Tibial nerve (tissue), 4 donors: ENCODE measurements at regions not wholly inside any gene's neighbourhood (a gene's known extent, or its start where the extent isn't known, plus 50 kb on each side); places are given as distances from the start of the nearest gene placed in this dataset. TPM values are rescaled to one million over a fixed set of nuclear protein-coding genes. Genes with fewer than 3 reads are reported as not detected.
"Not testable (repeated sequence)": the region's sequence is repeated elsewhere in the genome, so short reads cannot be mapped to it uniquely, and the experiment has no call there.

ENCODE experiments used
- DNase-seq, 2 donors: peaks; one replicate each; pipeline ENCODE4 v3.0.0-alpha.2; 2019; ENCODE audit warnings: low spot score in 2 of 2
- H3K27ac ChIP-seq, 4 donors: fragments of 200-600 bp; sonication (generic) in 3 of 4; one replicate each; pipeline ENCODE4 v1.5.1; 2017 to 2019; ENCODE audit warnings: mild to moderate bottlenecking in 1 of 4
- H3K27me3 ChIP-seq, 2 donors: fragments of 200-600 bp; sonication (generic) in 1 of 2; one replicate each; pipeline versions ENCODE4 v1.5.1 to v1.6.0; 2017 to 2019
- H3K36me3 ChIP-seq, 3 donors: fragments of 200-600 bp; sonication (generic); one replicate each; pipeline ENCODE4 v1.5.1; 2018 to 2019
- H3K4me1 ChIP-seq, 4 donors: fragments of 200-600 bp; sonication (generic) in 3 of 4; one replicate each; pipeline ENCODE4 v1.5.1; 2017 to 2019
- H3K4me3 ChIP-seq, 4 donors: fragments of 200-600 bp; sonication (generic) in 3 of 4; one replicate each; pipeline ENCODE4 v1.5.1; 2017 to 2019; ENCODE audit warnings: mild to moderate bottlenecking in 1 of 4, moderate library complexity in 1 of 4
- H3K9me3 ChIP-seq, 4 donors: fragments of 200-600 bp; sonication (generic) in 3 of 4; one replicate each; pipeline ENCODE4 v1.5.1; 2017 to 2019
- EP300 ChIP-seq, 2 donors: sonication (generic); formaldehyde crosslinking; IDR thresholded peaks; one replicate each; pipeline ENCODE4 v1.6.1; 2017; ENCODE audit warnings: antibody characterized with exemption in 2 of 2, mild to moderate bottlenecking in 1 of 2
- POLR2A ChIP-seq, 2 donors: fragments of 450-650 bp; IDR thresholded peaks; one replicate each; pipeline ENCODE4 v1.6.1; 2017; ENCODE audit warnings: antibody characterized with exemption in 2 of 2, mild to moderate bottlenecking in 2 of 2, moderate library complexity in 2 of 2
- WGBS, 2 donors: methylation state at CpG; one replicate each; pipeline ENCODE4 v1.1.5; 2018; 5-methylcytosine and 5-hydroxymethylcytosine counted together
- small RNA-seq: library from RNA; depleted of rRNA; stranded (forward); fragments of <200 nt; gene quantifications from one replicate; pipeline ENCODE3, GENCODE V24; 2016
- TF ChIP-seq, protein P1 (sequence below), 5 experiments: fragments of 200-600 bp in 3 of 5; fragments of 450-650 bp in 2 of 5; sonication (generic) in 3 of 5; IDR thresholded peaks; one replicate each; pipeline ENCODE4 v1.5.1; 2016 to 2019; ENCODE audit warnings: antibody characterized with exemption in 5 of 5, mild to moderate bottlenecking in 3 of 5, moderate library complexity in 2 of 5

DNA sequence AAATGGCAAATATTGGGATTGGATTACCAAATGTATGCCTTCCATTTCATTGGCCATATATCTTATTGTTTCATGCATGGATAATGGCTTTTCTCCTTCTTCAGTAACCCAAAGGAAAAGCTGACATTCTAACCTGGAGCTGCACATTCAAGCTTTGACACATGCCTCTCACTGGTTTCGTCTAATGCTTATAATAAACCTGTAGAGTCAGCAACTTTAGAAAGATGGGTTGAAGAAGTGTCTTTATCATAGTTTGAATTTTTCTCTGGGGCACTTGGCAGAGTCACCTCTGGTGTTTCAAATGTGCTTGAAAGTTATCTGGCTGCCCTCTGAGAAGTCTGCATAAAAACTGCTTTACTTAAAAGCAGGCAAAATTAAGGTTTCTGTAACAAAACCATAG, 55.4 kb upstream of the GOLGA8A start:
- Histone ChIP-seq H3K4me1 (peaks cover 0 to 26% (median 5%) of the 10 kb centered on the region in 4 donors), H3K27ac (no peak overlapping the region), H3K9me3 (peaks cover 0 to 11% (median 0%) of the 10 kb centered on the region in 4 donors), H3K27me3 (peaks cover 0 to 26% of the 10 kb centered on the region in 2 donors), H3K36me3 (peaks cover 0 to 2% (median 0%) of the 10 kb centered on the region in 3 donors), H3K4me3 (no peak overlapping the region)
- TF ChIP-seq, protein P1, sequence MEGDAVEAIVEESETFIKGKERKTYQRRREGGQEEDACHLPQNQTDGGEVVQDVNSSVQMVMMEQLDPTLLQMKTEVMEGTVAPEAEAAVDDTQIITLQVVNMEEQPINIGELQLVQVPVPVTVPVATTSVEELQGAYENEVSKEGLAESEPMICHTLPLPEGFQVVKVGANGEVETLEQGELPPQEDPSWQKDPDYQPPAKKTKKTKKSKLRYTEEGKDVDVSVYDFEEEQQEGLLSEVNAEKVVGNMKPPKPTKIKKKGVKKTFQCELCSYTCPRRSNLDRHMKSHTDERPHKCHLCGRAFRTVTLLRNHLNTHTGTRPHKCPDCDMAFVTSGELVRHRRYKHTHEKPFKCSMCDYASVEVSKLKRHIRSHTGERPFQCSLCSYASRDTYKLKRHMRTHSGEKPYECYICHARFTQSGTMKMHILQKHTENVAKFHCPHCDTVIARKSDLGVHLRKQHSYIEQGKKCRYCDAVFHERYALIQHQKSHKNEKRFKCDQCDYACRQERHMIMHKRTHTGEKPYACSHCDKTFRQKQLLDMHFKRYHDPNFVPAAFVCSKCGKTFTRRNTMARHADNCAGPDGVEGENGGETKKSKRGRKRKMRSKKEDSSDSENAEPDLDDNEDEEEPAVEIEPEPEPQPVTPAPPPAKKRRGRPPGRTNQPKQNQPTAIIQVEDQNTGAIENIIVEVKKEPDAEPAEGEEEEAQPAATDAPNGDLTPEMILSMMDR (IDR thresholded peaks at IDR 0.05): no peak
- no peak for TF ChIP-seq EP300 (IDR thresholded peaks at IDR 0.05)
- TF ChIP-seq POLR2A (IDR thresholded peaks at IDR 0.05): no peak
- 59 to 92% methylated on average over 1 of the region's 1 CpG for WGBS, 2 donors
- DNase-seq: no peak

DNA sequence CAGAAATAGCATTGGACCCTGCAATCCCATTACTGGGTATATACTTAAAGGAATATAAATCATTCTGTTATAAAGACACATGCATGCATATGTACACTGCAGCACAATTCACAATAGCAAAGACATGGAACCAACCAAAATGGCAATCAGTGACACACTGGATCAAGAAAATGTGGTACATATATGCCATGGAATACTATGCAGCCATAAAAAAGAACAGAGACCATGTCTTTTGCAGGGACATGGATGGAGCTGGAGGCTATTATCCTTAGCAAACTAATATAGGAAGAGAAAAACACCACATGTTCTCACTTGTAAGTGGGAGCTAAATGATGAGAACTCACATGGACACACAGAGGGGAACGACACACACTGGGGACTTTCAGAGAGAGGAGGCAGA, 53.9 kb upstream of the GOLGA8A start:
- H3K9me3 ChIP-seq: peaks cover 0 to 11% (median 0%) of the 10 kb centered on the region in 4 donors
- 91 to 100% methylated on average over 1 of the region's 1 CpG for WGBS, 2 donors
- peaks cover 0 to 22% of the 10 kb centered on the region in 2 donors for H3K27me3 ChIP-seq
- H3K36me3 ChIP-seq, DNase-seq, H3K27ac ChIP-seq, H3K4me3 ChIP-seq: not testable (repeated sequence)
- peaks cover 0 to 21% (median 3%) of the 10 kb centered on the region in 4 donors for H3K4me1 ChIP-seq

DNA sequence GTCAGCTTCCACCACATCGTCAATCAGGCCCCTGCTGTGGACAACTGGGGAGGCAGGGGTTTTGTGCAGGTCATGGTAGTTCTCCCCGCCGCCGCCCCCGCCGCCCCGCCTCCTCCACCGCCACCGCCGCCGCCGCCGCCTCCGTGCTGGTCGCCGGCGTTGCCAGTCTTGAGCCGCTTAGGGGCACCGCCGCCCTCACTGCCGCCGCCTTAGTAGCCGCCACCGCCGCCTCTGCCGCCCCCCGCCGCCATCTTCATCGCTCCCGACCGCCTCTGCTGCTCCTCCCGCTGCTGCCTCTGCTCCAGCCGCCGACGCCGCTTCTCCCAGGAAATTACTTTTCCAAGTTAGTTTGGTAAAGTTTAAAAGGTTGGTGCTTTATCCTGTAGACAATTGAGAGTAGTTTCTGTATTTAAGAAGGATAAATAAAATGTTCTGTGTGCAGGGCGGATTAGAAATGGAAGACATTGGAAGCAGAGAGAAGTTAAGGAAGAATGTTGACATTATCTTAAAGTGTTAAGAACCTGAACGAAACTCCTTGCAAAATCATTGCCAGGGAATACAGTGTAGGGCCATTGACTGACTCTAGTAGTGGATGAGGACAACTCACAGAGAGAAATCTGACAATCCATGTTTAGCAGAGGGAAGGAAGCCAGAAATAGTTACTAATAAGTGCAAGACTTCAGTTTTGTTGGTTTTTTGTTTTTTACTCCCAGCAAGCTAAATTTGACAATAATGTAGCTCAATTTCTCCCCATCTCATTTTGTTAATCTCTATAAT, 53.0 kb upstream of the GOLGA8A start:
- no peak for DNase-seq
- H3K4me1 ChIP-seq: peaks cover 0 to 14% (median 2%) of the 10 kb centered on the region in 4 donors
- H3K4me3 ChIP-seq: no peak overlapping the region
- peaks cover 0 to 2% (median 0%) of the 10 kb centered on the region in 3 donors for H3K36me3 ChIP-seq
- peaks cover 0 to 11% (median 0%) of the 10 kb centered on the region in 4 donors for H3K9me3 ChIP-seq
- H3K27me3 ChIP-seq: peaks cover 0 to 13% of the 10 kb centered on the region in 2 donors
- WGBS, 2 donors: 15 to 17% methylated on average over 28 to 33 of the region's 38 CpGs
- no peak overlapping the region for H3K27ac ChIP-seq
- TF ChIP-seq, protein P1 (IDR thresholded peaks at IDR 0.05): no peak
- TF ChIP-seq EP300 (IDR thresholded peaks at IDR 0.05) (no peak), POLR2A (IDR thresholded peaks at IDR 0.05) (no peak)

DNA sequence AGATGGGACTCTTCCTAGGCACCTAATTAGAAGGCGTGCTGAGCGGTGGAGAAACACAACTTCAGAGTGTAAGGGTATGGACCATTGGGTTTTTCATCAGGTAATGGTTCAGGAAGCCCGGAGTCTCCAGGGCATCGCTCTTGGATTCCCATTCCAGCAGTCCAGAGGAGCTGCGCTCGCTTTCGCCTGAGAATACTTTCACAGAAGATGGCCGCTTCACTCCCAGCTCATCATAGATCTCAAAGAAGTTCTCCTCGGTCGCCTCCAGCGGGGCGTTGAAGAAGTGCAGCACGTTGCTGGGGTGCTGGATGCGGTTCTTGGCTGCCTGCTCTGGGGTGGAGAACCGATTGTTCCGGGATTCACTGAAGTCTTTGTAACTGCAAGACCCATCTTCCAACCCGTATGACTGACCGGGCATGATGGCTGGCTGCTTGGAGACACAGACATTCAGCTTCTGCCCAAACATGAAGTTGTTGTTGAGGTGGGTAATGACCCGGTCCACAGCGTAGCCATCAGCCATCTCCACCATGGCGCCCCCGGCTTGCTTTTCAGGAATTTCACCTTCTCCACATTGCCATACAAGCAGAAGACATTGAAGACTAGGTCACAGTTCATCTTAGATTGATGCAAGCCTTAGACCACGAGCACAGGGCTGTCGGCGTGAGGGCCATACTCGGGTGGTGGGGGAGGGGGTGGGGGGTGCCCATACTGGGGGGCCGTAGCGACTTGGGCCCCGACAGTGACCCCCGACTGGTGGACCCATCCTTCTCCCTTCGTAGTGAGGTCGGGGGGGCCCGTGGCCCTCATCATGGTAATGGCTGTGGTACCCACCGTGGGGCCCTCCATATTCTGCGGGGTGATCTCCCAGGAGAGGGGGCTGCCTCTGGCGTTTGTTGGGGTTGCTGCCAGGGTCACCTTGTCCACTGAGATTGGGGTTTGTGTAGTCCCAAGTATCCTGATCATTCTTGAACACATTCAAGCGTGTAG, 51.7 kb upstream of the GOLGA8A start:
- 90 to 93% methylated on average over 20 to 33 of the region's 37 CpGs for WGBS, 2 donors
- H3K4me3 ChIP-seq, DNase-seq, H3K27ac ChIP-seq, H3K4me1 ChIP-seq, H3K27me3 ChIP-seq, H3K36me3 ChIP-seq: not testable (repeated sequence)
- peaks cover 0 to 11% (median 0%) of the 10 kb centered on the region in 4 donors for H3K9me3 ChIP-seq

Small RNA genes in the stretch of these regions (small RNA-seq; reads per million reads assigned to genes)
- not detected for gene MIR1233-2
